K562 (cell line): ENCODE measurements at regions not wholly inside any gene's neighbourhood (a gene's known extent, or its start where the extent isn't known, plus 50 kb on each side); places are given as distances from the start of the nearest gene placed in this dataset.

ENCODE experiments used
- ATAC-seq: fragments of 200-7000 bp; cut with Tn5 transposase; 3 replicates; pipeline ENCODE4 v1.9.1; 2020; ENCODE audit warnings: moderate library complexity
- BruUV-seq: library from RNA; stranded (reverse); fragments of 400-500 nt; replicated peaks from 2 replicates; lab custom pipeline; 2021; lab: Mats Ljungman, UMichigan
- CTCF ChIA-PET: fragments of 300-600 bp; formaldehyde crosslinking; extraction: SDS; loops from one replicate; lab custom pipeline; 2021; ENCODE audit warnings: low intra/inter-chr PET ratio; lab: Yijun Ruan, JAX
- POLR2A ChIA-PET: fragments of 300-600, 350-650 bp; sonication (Branson Sonifier 250); formaldehyde crosslinking; extraction: SDS; loops from one replicate; lab custom pipeline; 2021; ENCODE audit warnings: antibody characterized with exemption, inconsistent platforms; lab: Yijun Ruan, JAX
- DNase-seq, 4 experiments: peaks; one replicate each; pipeline versions ENCODE4 v3.0.0 to v3.0.0-alpha.2; 2011 to 2018; ENCODE audit warnings: low spot score in 3 of 4, mixed read lengths in 3 of 4; ENCODE audit errors: extremely low read depth in 1 of 4
- FAIRE-seq: peaks from 2 replicates; lab custom pipeline; 2011; peaks lifted over from hg19 to GRCh38; lab: Jason Lieb, UNC
- H2AFZ ChIP-seq: 2 replicates; pipeline ENCODE4 v1.6.0; 2011; ENCODE audit warnings: low read depth, low read length, control low read depth, inconsistent platforms
- H3K27ac ChIP-seq: fragments of 200-600 bp; 3 replicates; pipeline ENCODE4 v1.8.0; 2011; ENCODE audit warnings: low read depth, mild to moderate bottlenecking, control low read depth, inconsistent platforms, low read length, moderate library complexity, mixed read lengths; ENCODE audit errors: extremely low read depth
- H3K27me3 ChIP-seq, 2 experiments: fragments of 300-600 bp in 1 of 2; 2 replicates in 1 of 2; 3 replicates in 1 of 2; pipeline versions ENCODE4 v1.6.0 to v1.8.0; 2011; ENCODE audit warnings: inconsistent platforms in 2 of 2, low read length in 2 of 2, mild to moderate bottlenecking in 1 of 2, mixed read lengths in 1 of 2, moderate library complexity in 1 of 2; ENCODE audit not compliant: control insufficient read depth in 2 of 2, insufficient read depth in 2 of 2
- H3K36me3 ChIP-seq: fragments of 300-600 bp; 3 replicates; pipeline ENCODE4 v1.8.0; 2011; ENCODE audit warnings: mild to moderate bottlenecking, low read length, inconsistent platforms; ENCODE audit not compliant: control insufficient read depth, insufficient read depth
- H3K4me1 ChIP-seq, 2 experiments: fragments of 200-600 bp in 1 of 2; replicated peaks in 1 of 2; 2 replicates in 1 of 2; 3 replicates in 1 of 2; pipeline versions ENCODE4 v1.5.1 to v1.8.0; 2011; ENCODE audit warnings: inconsistent platforms in 2 of 2, low read length in 2 of 2, mild to moderate bottlenecking in 1 of 2, mixed read lengths in 1 of 2, moderate library complexity in 1 of 2; ENCODE audit not compliant: control insufficient read depth in 2 of 2, insufficient read depth in 2 of 2
- H3K4me2 ChIP-seq: 2 replicates; pipeline ENCODE4 v1.6.1; 2011; ENCODE audit warnings: low read length, control low read depth, inconsistent platforms, mixed read lengths; ENCODE audit not compliant: insufficient read depth
- H3K4me3 ChIP-seq: fragments of 200-600 bp; sonication (generic), shearing (Covaris generic); 2 replicates; pipeline ENCODE4 v1.5.1; 2016; ENCODE audit warnings: control low read depth, inconsistent platforms
- H3K79me2 ChIP-seq: fragments of 200-600 bp; 3 replicates; pipeline ENCODE4 v1.8.0; 2011; ENCODE audit warnings: low read length, inconsistent platforms; ENCODE audit not compliant: control insufficient read depth, insufficient read depth
- H3K9ac ChIP-seq, 2 experiments: 2 replicates each; pipeline versions ENCODE4 v1.6.0 to v1.6.1; 2011; ENCODE audit warnings: low read depth in 2 of 2, low read length in 2 of 2, control low read depth in 1 of 2, inconsistent platforms in 1 of 2, mild to moderate bottlenecking in 1 of 2, mixed read lengths in 1 of 2; ENCODE audit not compliant: insufficient read depth in 1 of 2
- H3K9me1 ChIP-seq: one replicate; pipeline ENCODE4 v1.6.0; 2011; ENCODE audit warnings: inconsistent platforms, mild to moderate bottlenecking, low read length, moderate library complexity; ENCODE audit not compliant: control insufficient read depth, insufficient read depth
- H3K9me3 ChIP-seq: replicated peaks from 2 replicates; pipeline ENCODE4 v1.5.1; 2011; ENCODE audit warnings: low read depth, low read length, inconsistent platforms; ENCODE audit not compliant: control insufficient read depth, insufficient read depth
- H4K20me1 ChIP-seq: replicated peaks from 2 replicates; pipeline ENCODE4 v1.6.1; 2011; ENCODE audit warnings: low read length, inconsistent platforms, mixed read lengths; ENCODE audit not compliant: control insufficient read depth, insufficient read depth
- BRD9 ChIP-seq: fragments of 450-650 bp; IDR thresholded peaks from 2 replicates; pipeline ENCODE4 v1.6.1; 2018; ENCODE audit warnings: low read depth; ENCODE audit not compliant: partially characterized antibody
- CTBP1 ChIP-seq: fragments of 450-650 bp; IDR thresholded peaks from 2 replicates; pipeline ENCODE4 v1.6.1; 2016; ENCODE audit warnings: borderline replicate concordance
- POLR3G ChIP-seq: IDR thresholded peaks from 2 replicates; pipeline ENCODE4 v1.6.1; 2011; ENCODE audit not compliant: insufficient read length, insufficient replicate concordance; ENCODE audit errors: extremely low read depth
- SMARCA5 ChIP-seq: fragments of 450-650 bp; IDR thresholded peaks from 2 replicates; pipeline ENCODE4 v1.6.1; 2016
- TAF9B ChIP-seq: fragments of 450-650 bp; IDR thresholded peaks from 2 replicates; pipeline ENCODE4 v1.6.1; 2018; ENCODE audit warnings: mild to moderate bottlenecking; ENCODE audit not compliant: partially characterized antibody
- USF2 ChIP-seq: sonication (generic); formaldehyde crosslinking; IDR thresholded peaks from 2 replicates; pipeline ENCODE4 v1.5.0; 2020; ENCODE audit warnings: missing genetic modification reagents
- ZBED1 ChIP-seq: IDR thresholded peaks from 2 replicates; pipeline ENCODE4 v1.6.1; 2014
- ZNF175 ChIP-seq: fragments of 200-800 bp; sonication (Bioruptor generic); IDR thresholded peaks from 2 replicates; pipeline ENCODE4 v1.6.1; 2016; ENCODE audit warnings: low read depth, mild to moderate bottlenecking, missing genetic modification characterization, missing compliant biosample characterization
- ZNF507 ChIP-seq: conservative IDR thresholded peaks from 2 replicates; pipeline ENCODE4 v1.6.1; 2017; ENCODE audit warnings: missing genetic modification characterization, missing compliant biosample characterization
- WGBS: fragments of 100-300 bp; shearing (Covaris generic); methylation state at CpG from one replicate; pipeline ENCODE4 v1.1.6; 2016; ENCODE audit warnings: low coverage, mixed read lengths; ENCODE audit not compliant: insufficient coverage; ENCODE audit errors: missing lambda C conversion rate; 5-methylcytosine and 5-hydroxymethylcytosine counted together
- in situ Hi-C: fragments of 300-500 bp; cut with MboI; formaldehyde crosslinking; loops from 4 replicates; pipeline ENCODE4 v1.15.0; 2018; ENCODE audit warnings: inconsistent platforms, mixed read lengths
- intact Hi-C: fragments of 100-400 bp; cut with micrococcal nuclease; formaldehyde crosslinking; loops from 2 replicates; pipeline ENCODE4 v1.14.2; 2022
- TF ChIP-seq, protein P1 (sequence below): fragments of 450-650 bp; IDR thresholded peaks from 2 replicates; pipeline ENCODE4 v1.6.1; 2017; ENCODE audit warnings: antibody characterized with exemption, mild to moderate bottlenecking

DNA sequence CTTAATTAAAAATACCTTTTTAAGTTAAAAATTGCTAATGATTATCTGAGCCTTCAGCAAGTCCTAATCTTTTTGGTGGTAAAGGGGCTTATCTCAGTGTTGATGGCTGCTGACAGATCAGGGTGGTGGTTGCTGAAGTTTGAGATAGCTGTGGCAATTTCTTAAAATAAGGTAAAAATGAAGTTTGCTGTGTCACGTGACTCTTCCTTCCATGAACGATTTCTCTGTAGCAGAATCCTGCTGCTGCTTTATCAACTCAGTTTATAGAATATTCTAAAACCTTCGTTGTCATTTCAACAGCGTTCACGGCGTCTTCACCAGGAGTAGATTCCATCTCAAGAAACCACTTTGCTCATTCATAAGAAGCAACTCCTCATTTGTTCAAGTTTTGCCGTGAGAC is 110.1 kb downstream of the SUCNR1 start (continued):
- TF ChIP-seq USF2 (CRISPR knock-in tag) (peak; percentile 63), BRD9 (peak; percentile 34)
- TF ChIP-seq, all 486 proteins: peak for 8

GRCh38 chr3:151985787-151986430 is 112.5 kb downstream of the SUCNR1 start:
- DNase-seq (no peak), ATAC-seq (no peak), FAIRE-seq (no peak)
- BruUV-seq = no TSS peak
- Histone ChIP-seq H3K9me1 (no peaks in the 10 kb centered on the region), H3K4me2 (no peak overlapping the region), H3K9me3 (no peaks in the 10 kb centered on the region), H4K20me1 (no peaks in the 10 kb centered on the region), H3K4me1 (no peaks in the 10 kb centered on the region), H3K4me3 (no peak overlapping the region), H3K36me3 (no peaks in the 10 kb centered on the region), H2AFZ (no peak overlapping the region), H3K9ac (no peak overlapping the region), H3K79me2 (no peaks in the 10 kb centered on the region), H3K27me3 (no peaks in the 10 kb centered on the region), H3K27ac (no peak overlapping the region)
- intact Hi-C loops (no loop called here), in situ Hi-C loops (no loop called here)
- ChIA-PET POLR2A (no interaction called here), CTCF (no interaction called here)
- TF ChIP-seq ZNF175 (CRISPR knock-in tag) (no peak), ZNF507 (tag) (no peak), POLR3G (no peak), SMARCA5 (no peak), ZBED1 (no peak), TAF9B (no peak), CTBP1 (no peak)
- TF ChIP-seq, protein P1, sequence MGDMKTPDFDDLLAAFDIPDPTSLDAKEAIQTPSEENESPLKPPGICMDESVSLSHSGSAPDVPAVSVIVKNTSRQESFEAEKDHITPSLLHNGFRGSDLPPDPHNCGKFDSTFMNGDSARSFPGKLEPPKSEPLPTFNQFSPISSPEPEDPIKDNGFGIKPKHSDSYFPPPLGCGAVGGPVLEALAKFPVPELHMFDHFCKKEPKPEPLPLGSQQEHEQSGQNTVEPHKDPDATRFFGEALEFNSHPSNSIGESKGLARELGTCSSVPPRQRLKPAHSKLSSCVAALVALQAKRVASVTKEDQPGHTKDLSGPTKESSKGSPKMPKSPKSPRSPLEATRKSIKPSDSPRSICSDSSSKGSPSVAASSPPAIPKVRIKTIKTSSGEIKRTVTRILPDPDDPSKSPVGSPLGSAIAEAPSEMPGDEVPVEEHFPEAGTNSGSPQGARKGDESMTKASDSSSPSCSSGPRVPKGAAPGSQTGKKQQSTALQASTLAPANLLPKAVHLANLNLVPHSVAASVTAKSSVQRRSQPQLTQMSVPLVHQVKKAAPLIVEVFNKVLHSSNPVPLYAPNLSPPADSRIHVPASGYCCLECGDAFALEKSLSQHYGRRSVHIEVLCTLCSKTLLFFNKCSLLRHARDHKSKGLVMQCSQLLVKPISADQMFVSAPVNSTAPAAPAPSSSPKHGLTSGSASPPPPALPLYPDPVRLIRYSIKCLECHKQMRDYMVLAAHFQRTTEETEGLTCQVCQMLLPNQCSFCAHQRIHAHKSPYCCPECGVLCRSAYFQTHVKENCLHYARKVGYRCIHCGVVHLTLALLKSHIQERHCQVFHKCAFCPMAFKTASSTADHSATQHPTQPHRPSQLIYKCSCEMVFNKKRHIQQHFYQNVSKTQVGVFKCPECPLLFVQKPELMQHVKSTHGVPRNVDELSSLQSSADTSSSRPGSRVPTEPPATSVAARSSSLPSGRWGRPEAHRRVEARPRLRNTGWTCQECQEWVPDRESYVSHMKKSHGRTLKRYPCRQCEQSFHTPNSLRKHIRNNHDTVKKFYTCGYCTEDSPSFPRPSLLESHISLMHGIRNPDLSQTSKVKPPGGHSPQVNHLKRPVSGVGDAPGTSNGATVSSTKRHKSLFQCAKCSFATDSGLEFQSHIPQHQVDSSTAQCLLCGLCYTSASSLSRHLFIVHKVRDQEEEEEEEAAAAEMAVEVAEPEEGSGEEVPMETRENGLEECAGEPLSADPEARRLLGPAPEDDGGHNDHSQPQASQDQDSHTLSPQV = no peak
- 25% methylated on average over 2 of the region's 2 CpGs for WGBS
